H9 (cell line): ENCODE measurements at regions not wholly inside any gene's neighbourhood (a gene's known extent, or its start where the extent isn't known, plus 50 kb on each side); places are given as distances from the start of the nearest gene placed in this dataset.
A peak's percentile ranks its signal among the peaks of the same experiment; 100 is the strongest.

Source experiments
- DNase-seq: peaks from one replicate; pipeline ENCODE4 v3.0.0-alpha.2; 2017
- H2AFZ ChIP-seq: one replicate; pipeline ENCODE4 v1.6.1; 2013; ENCODE audit warnings: mild to moderate bottlenecking, low read length, control low read depth, moderate library complexity
- H2AK5ac ChIP-seq: 2 replicates; pipeline ENCODE4 v1.6.1; 2013; ENCODE audit warnings: low read length, control low read depth, mixed read lengths; ENCODE audit not compliant: insufficient read length
- H2BK120ac ChIP-seq: one replicate; pipeline ENCODE4 v1.6.1; 2013; ENCODE audit warnings: low read depth, mild to moderate bottlenecking, low read length, control low read depth, inconsistent platforms; ENCODE audit not compliant: poor library complexity, severe bottlenecking
- H2BK12ac ChIP-seq: 2 replicates; pipeline ENCODE4 v1.6.1; 2013; ENCODE audit warnings: low read length, control low read depth, mixed read lengths, low read depth; ENCODE audit not compliant: insufficient read length
- H2BK15ac ChIP-seq: 2 replicates; pipeline ENCODE4 v1.6.1; 2013; ENCODE audit warnings: low read depth, low read length, control low read depth
- H2BK20ac ChIP-seq: one replicate; pipeline ENCODE4 v1.6.1; 2013; ENCODE audit warnings: low read depth, mild to moderate bottlenecking, low read length, control low read depth, inconsistent platforms; ENCODE audit not compliant: poor library complexity, severe bottlenecking
- H2BK5ac ChIP-seq: 2 replicates; pipeline ENCODE4 v1.6.1; 2013; ENCODE audit warnings: low read length, control low read depth, mixed read lengths; ENCODE audit not compliant: insufficient read length
- H3K14ac ChIP-seq: 2 replicates; pipeline ENCODE4 v1.6.1; 2013; ENCODE audit warnings: low read length, control low read depth; ENCODE audit not compliant: insufficient read depth
- H3K18ac ChIP-seq: 2 replicates; pipeline ENCODE4 v1.6.1; 2013; ENCODE audit warnings: low read depth, mild to moderate bottlenecking, mixed read lengths, low read length, control low read depth; ENCODE audit not compliant: insufficient read length
- H3K23ac ChIP-seq: 2 replicates; pipeline ENCODE4 v1.6.1; 2013; ENCODE audit warnings: low read length, control low read depth, mixed read lengths, low read depth; ENCODE audit not compliant: insufficient read length
- H3K23me2 ChIP-seq: 2 replicates; pipeline ENCODE4 v1.6.1; 2013; ENCODE audit warnings: low read depth, mild to moderate bottlenecking, mixed read lengths, low read length, control low read depth; ENCODE audit not compliant: insufficient read length, poor library complexity, severe bottlenecking
- H3K27ac ChIP-seq: 2 replicates; pipeline ENCODE4 v1.5.1; 2013; ENCODE audit warnings: low read length, control low read depth, mixed read lengths, low read depth; ENCODE audit not compliant: insufficient read length
- H3K27me3 ChIP-seq: 2 replicates; pipeline ENCODE4 v1.6.1; 2013; ENCODE audit warnings: low read length, control low read depth, inconsistent platforms; ENCODE audit not compliant: insufficient read depth
- H3K4ac ChIP-seq: 2 replicates; pipeline ENCODE4 v1.6.1; 2013; ENCODE audit warnings: low read depth, mild to moderate bottlenecking, control low read depth, inconsistent platforms, low read length, moderate library complexity
- H3K4me1 ChIP-seq: 2 replicates; pipeline ENCODE4 v1.6.1; 2013; ENCODE audit warnings: low read length, control low read depth, inconsistent platforms; ENCODE audit not compliant: insufficient read depth
- H3K4me2 ChIP-seq: 2 replicates; pipeline ENCODE4 v1.6.1; 2013; ENCODE audit warnings: low read length, control low read depth, mixed read lengths; ENCODE audit not compliant: insufficient read length, insufficient read depth
- H3K56ac ChIP-seq: 2 replicates; pipeline ENCODE4 v1.6.1; 2013; ENCODE audit warnings: low read depth, mild to moderate bottlenecking, mixed read lengths, low read length, control low read depth; ENCODE audit not compliant: insufficient read length
- H3K79me1 ChIP-seq: 2 replicates; pipeline ENCODE4 v1.6.1; 2013; ENCODE audit warnings: low read depth, mild to moderate bottlenecking, moderate library complexity, low read length, control low read depth, inconsistent platforms; ENCODE audit not compliant: insufficient read depth, poor library complexity, severe bottlenecking
- H3K79me2 ChIP-seq: 2 replicates; pipeline ENCODE4 v1.6.1; 2013; ENCODE audit warnings: low read length, control low read depth, inconsistent platforms; ENCODE audit not compliant: insufficient read depth
- H3K9ac ChIP-seq: 2 replicates; pipeline ENCODE4 v1.6.1; 2013; ENCODE audit warnings: low read length, control low read depth, mixed read lengths; ENCODE audit not compliant: insufficient read length; ENCODE audit errors: extremely low read depth
- H3K9me3 ChIP-seq: one replicate; pipeline ENCODE4 v1.6.1; 2013; ENCODE audit warnings: low read depth, low read length, inconsistent platforms; ENCODE audit not compliant: control insufficient read depth
- H3T11ph ChIP-seq: one replicate; pipeline ENCODE4 v1.6.1; 2013; ENCODE audit warnings: mild to moderate bottlenecking, low read length, control low read depth, inconsistent platforms
- H4K20me1 ChIP-seq: one replicate; pipeline ENCODE4 v1.6.1; 2013; ENCODE audit not compliant: control insufficient read depth, insufficient read length, insufficient read depth
- H4K5ac ChIP-seq: 2 replicates; pipeline ENCODE4 v1.6.1; 2013; ENCODE audit warnings: low read depth, mild to moderate bottlenecking, mixed read lengths, low read length, control low read depth; ENCODE audit not compliant: insufficient read length
- H4K8ac ChIP-seq: replicated peaks from 2 replicates; pipeline ENCODE4 v1.6.1; 2013; ENCODE audit warnings: low read length, control low read depth, mixed read lengths, low read depth; ENCODE audit not compliant: insufficient read length
- H4K91ac ChIP-seq: 2 replicates; pipeline ENCODE4 v1.6.1; 2013; ENCODE audit warnings: low read depth, mild to moderate bottlenecking, moderate library complexity, mixed read lengths, low read length, control low read depth; ENCODE audit not compliant: insufficient read length
- H3K27ac Mint-ChIP-seq, 3 experiments: 2 replicates in 2 of 3; 3 replicates in 1 of 3; pipeline ENCODE4 v1.8.0; 2020 to 2021; ENCODE audit warnings: mixed read lengths in 3 of 3, mild to moderate bottlenecking in 1 of 3, moderate library complexity in 1 of 3
- H3K27me3 Mint-ChIP-seq: 2 replicates; pipeline ENCODE4 v1.8.0; 2021; ENCODE audit warnings: low read depth, mild to moderate bottlenecking, moderate library complexity, mixed read lengths
- H3K36me3 Mint-ChIP-seq, 3 experiments: 2 replicates in 2 of 3; 3 replicates in 1 of 3; pipeline ENCODE4 v1.8.0; 2020 to 2021; ENCODE audit warnings: low read depth in 3 of 3, mixed read lengths in 3 of 3; ENCODE audit not compliant: insufficient read depth in 1 of 3
- H3K4me1 Mint-ChIP-seq, 2 experiments: 2 replicates each; pipeline ENCODE4 v1.8.0; 2020; ENCODE audit warnings: mixed read lengths in 2 of 2
- H3K4me3 Mint-ChIP-seq, 2 experiments: 2 replicates in 1 of 2; 3 replicates in 1 of 2; pipeline ENCODE4 v1.8.0; 2020 to 2021; ENCODE audit warnings: mild to moderate bottlenecking in 2 of 2, mixed read lengths in 2 of 2, moderate library complexity in 1 of 2
- H3K9me3 Mint-ChIP-seq, 2 experiments: 2 replicates in 1 of 2; 3 replicates in 1 of 2; pipeline ENCODE4 v1.8.0; 2020; ENCODE audit warnings: mild to moderate bottlenecking in 2 of 2, mixed read lengths in 2 of 2, moderate library complexity in 1 of 2
- CTCF ChIP-seq: fragments of 200-600 bp; sonication (generic); conservative IDR thresholded peaks from 3 replicates; pipeline ENCODE4 v1.8.0; 2021; ENCODE audit warnings: antibody characterized with exemption, mild to moderate bottlenecking
- WGBS: extraction: QIAGEN DNeasy Blood & Tissue Kit; methylation state at CpG from one replicate; pipeline ENCODE4 v1.1.7; 2013; ENCODE audit warnings: missing lambda C conversion rate, low lambda C conversion rate, mixed read lengths; ENCODE audit not compliant: insufficient read length; ENCODE audit errors: extremely low coverage; 5-methylcytosine and 5-hydroxymethylcytosine counted together

GRCh38 chr4:125104616-125105015, 210.1 kb upstream of the FAT4 start:
- H3K4me3 Mint-ChIP-seq: no peak overlapping the region
- H2BK15ac ChIP-seq: no peak overlapping the region
- no peak overlapping the region for H3K18ac ChIP-seq
- H3K14ac ChIP-seq: no peak overlapping the region
- H4K8ac ChIP-seq: no peak overlapping the region
- no peak overlapping the region for H2BK5ac ChIP-seq
- H4K5ac ChIP-seq: no peak overlapping the region
- H3K23ac ChIP-seq: no peak overlapping the region
- no peak for DNase-seq
- H2AFZ ChIP-seq: peak overlapping the region; percentile 56
- H3T11ph ChIP-seq: no peak overlapping the region
- H3K56ac ChIP-seq: no peak overlapping the region
- no peak overlapping the region for H2AK5ac ChIP-seq
- no peak overlapping the region for H2BK12ac ChIP-seq
- no peaks in the 10 kb centered on the region for H3K27me3 ChIP-seq
- H3K23me2 ChIP-seq: no peaks in the 10 kb centered on the region
- H3K4me1 ChIP-seq: no peaks in the 10 kb centered on the region
- H3K9ac ChIP-seq: no peak overlapping the region
- no peak overlapping the region for H3K4me2 ChIP-seq
- H3K9me3 ChIP-seq: no peaks in the 10 kb centered on the region
- no peaks in the 10 kb centered on the region for H3K36me3 Mint-ChIP-seq
- H3K9me3 Mint-ChIP-seq: no peaks in the 10 kb centered on the region
- H3K79me2 ChIP-seq: no peaks in the 10 kb centered on the region
- H2BK120ac ChIP-seq: no peak overlapping the region
- TF ChIP-seq CTCF: no peak
- peak overlapping the region in 2 of 3 experiments; percentile 29 to 46; a peak in 1 of 7 replicates for H3K27ac Mint-ChIP-seq
- no peak overlapping the region for H3K4ac ChIP-seq
- no peaks in the 10 kb centered on the region for H3K79me1 ChIP-seq
- no CpG with 5 or more reads among the region's 2 CpGs for WGBS
- H3K4me1 Mint-ChIP-seq: peaks cover 0 to 7% of the 10 kb centered on the region in 2 experiments
- no peak overlapping the region for H3K27ac ChIP-seq
- H4K91ac ChIP-seq: no peak overlapping the region
- no peak overlapping the region for H2BK20ac ChIP-seq
- H3K27me3 Mint-ChIP-seq: no peaks in the 10 kb centered on the region
- H4K20me1 ChIP-seq: no peaks in the 10 kb centered on the region
